Stomach (tissue), 4 donors: ENCODE measurements at regions not wholly inside any gene's neighbourhood (a gene's known extent, or its start where the extent isn't known, plus 50 kb on each side); places are given as distances from the start of the nearest gene placed in this dataset.

Experiments
- EP300 ChIP-seq: sonication (generic); formaldehyde crosslinking; IDR thresholded peaks from one replicate; pipeline ENCODE4 v1.6.1; 2017; ENCODE audit warnings: antibody characterized with exemption
- POLR2A ChIP-seq, 4 donors: fragments of 450-650 bp; IDR thresholded peaks; one replicate each; pipeline ENCODE4 v1.6.1; 2016; ENCODE audit warnings: antibody characterized with exemption in 4 of 4, control low read depth in 2 of 4, mild to moderate bottlenecking in 1 of 4, moderate library complexity in 1 of 4
- TF ChIP-seq, protein P1 (sequence below), 7 experiments: fragments of 450-650 bp in 4 of 7; fragments of 200-600 bp in 3 of 7; sonication (generic) in 3 of 7; IDR thresholded peaks; one replicate each; pipeline ENCODE4 v1.5.1; 2016 to 2019; ENCODE audit warnings: antibody characterized with exemption in 7 of 7, control low read depth in 2 of 7, mild to moderate bottlenecking in 1 of 7

DNA sequence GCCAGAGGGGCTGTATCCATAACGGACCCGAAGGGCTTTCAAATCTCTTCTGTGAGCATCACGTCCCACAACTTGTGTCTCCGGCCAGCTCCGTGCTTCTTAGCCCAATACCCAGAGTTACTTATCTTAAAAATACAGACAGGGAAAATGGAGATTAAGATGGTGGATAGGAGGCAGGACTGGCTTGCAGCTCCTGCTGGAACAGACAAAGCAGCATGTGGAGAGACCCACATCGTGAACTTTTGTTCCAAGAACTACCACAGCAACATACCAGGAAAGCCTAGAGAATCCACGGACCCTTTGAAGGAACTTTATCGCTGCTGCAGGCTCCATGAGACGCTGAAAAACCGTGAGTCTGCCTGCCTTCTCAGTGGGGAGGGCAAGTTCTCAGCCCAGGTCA is 113.7 kb downstream of the RNASET2 start:
- TF ChIP-seq, protein P1, sequence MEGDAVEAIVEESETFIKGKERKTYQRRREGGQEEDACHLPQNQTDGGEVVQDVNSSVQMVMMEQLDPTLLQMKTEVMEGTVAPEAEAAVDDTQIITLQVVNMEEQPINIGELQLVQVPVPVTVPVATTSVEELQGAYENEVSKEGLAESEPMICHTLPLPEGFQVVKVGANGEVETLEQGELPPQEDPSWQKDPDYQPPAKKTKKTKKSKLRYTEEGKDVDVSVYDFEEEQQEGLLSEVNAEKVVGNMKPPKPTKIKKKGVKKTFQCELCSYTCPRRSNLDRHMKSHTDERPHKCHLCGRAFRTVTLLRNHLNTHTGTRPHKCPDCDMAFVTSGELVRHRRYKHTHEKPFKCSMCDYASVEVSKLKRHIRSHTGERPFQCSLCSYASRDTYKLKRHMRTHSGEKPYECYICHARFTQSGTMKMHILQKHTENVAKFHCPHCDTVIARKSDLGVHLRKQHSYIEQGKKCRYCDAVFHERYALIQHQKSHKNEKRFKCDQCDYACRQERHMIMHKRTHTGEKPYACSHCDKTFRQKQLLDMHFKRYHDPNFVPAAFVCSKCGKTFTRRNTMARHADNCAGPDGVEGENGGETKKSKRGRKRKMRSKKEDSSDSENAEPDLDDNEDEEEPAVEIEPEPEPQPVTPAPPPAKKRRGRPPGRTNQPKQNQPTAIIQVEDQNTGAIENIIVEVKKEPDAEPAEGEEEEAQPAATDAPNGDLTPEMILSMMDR (IDR thresholded peaks at IDR 0.05) = no peak
- TF ChIP-seq POLR2A (IDR thresholded peaks at IDR 0.05) = no peak
- TF ChIP-seq EP300 = no peak
